Brain microvascular endothelial cell (primary cell): ENCODE measurements at regions not wholly inside any gene's neighbourhood (a gene's known extent, or its start where the extent isn't known, plus 50 kb on each side); places are given as distances from the start of the nearest gene placed in this dataset.

Source experiments
- DNase-seq: peaks from one replicate; pipeline ENCODE4 v3.0.0-alpha.2; 2020
- H3K27ac ChIP-seq: fragments of 250-450 bp; sonication (Bioruptor Pico); 2 replicates; pipeline ENCODE4 v1.5.1; 2020; ENCODE audit warnings: mild to moderate bottlenecking, moderate library complexity
- H3K27me3 ChIP-seq: fragments of 250-450 bp; sonication (Bioruptor Pico); replicated peaks from 2 replicates; pipeline ENCODE4 v1.5.1; 2020; ENCODE audit warnings: mild to moderate bottlenecking
- H3K36me3 ChIP-seq: fragments of 250-450 bp; sonication (Bioruptor Pico); replicated peaks from 2 replicates; pipeline ENCODE4 v1.5.1; 2020; ENCODE audit warnings: mild to moderate bottlenecking
- H3K4me3 ChIP-seq: 2 replicates; pipeline ENCODE4 v1.5.1; 2011; ENCODE audit warnings: low read depth, mild to moderate bottlenecking, control low read depth, low read length, moderate library complexity
- CTCF ChIP-seq: IDR thresholded peaks from 2 replicates; pipeline ENCODE4 v1.5.1; 2011; ENCODE audit warnings: low read depth, mild to moderate bottlenecking, moderate library complexity, low read length, control low read depth, inconsistent platforms; ENCODE audit errors: missing control alignments
- in situ Hi-C: cut with HindIII; loops from 2 replicates; pipeline ENCODE4 v1.10.0; 2017; ENCODE audit warnings: low sequenced_read_pairs, low pct_ligation_motif_present

GRCh38 chr2:136219341-136219740, 101.4 kb upstream of the CXCR4 start:
- no peak overlapping the region for H3K27ac ChIP-seq
- no peak overlapping the region for H3K4me3 ChIP-seq
- DNase-seq, result no peak
- H3K27me3 ChIP-seq, result no peaks in the 10 kb centered on the region
- in situ Hi-C loops, result no loop called here
- H3K36me3 ChIP-seq, result no peaks in the 10 kb centered on the region
- TF ChIP-seq CTCF, result no peak

GRCh38 chr2:136217996-136218395, 100.0 kb upstream of the CXCR4 start:
- H3K36me3 ChIP-seq, result no peaks in the 10 kb centered on the region
- TF ChIP-seq CTCF, result no peak
- DNase-seq, result no peak
- no peaks in the 10 kb centered on the region for H3K27me3 ChIP-seq
- H3K27ac ChIP-seq, result no peak overlapping the region
- in situ Hi-C loops, result no loop called here
- H3K4me3 ChIP-seq, result no peak overlapping the region

GRCh38 chr2:136215908-136216472, 98.0 kb upstream of the CXCR4 start:
- in situ Hi-C loops, result no loop called here
- no peak for DNase-seq
- TF ChIP-seq CTCF, result no peak

GRCh38 chr2:136215449-136215848, 97.5 kb upstream of the CXCR4 start:
- no peak overlapping the region for H3K4me3 ChIP-seq
- TF ChIP-seq CTCF, result no peak
- in situ Hi-C loops, result no loop called here
- H3K27ac ChIP-seq, result no peak overlapping the region
- DNase-seq, result no peak
- no peaks in the 10 kb centered on the region for H3K27me3 ChIP-seq
- no peaks in the 10 kb centered on the region for H3K36me3 ChIP-seq

More at GRCh38 chr2:136215908-136216472, 98.0 kb upstream of the CXCR4 start:
- no peak overlapping the region for H3K4me3 ChIP-seq
- H3K36me3 ChIP-seq, result no peaks in the 10 kb centered on the region
- no peak overlapping the region for H3K27ac ChIP-seq
- no peaks in the 10 kb centered on the region for H3K27me3 ChIP-seq

- no peak for DNase-seq
- Histone ChIP-seq H3K27ac (no peak overlapping the region), H3K36me3 (no peaks in the 10 kb centered on the region), H3K27me3 (no peaks in the 10 kb centered on the region), H3K4me3 (no peak overlapping the region)
- in situ Hi-C loops, result no loop called here
- TF ChIP-seq CTCF, result no peak
Observed at GRCh38 chr2:136214307-136215200, 96.6 kb upstream of the CXCR4 start.

- DNase-seq, result no peak
- Histone ChIP-seq H3K36me3 (no peaks in the 10 kb centered on the region), H3K27me3 (no peaks in the 10 kb centered on the region), H3K27ac (no peak overlapping the region), H3K4me3 (no peak overlapping the region)
- TF ChIP-seq CTCF, result no peak
- in situ Hi-C loops, result no loop called here
Observed at GRCh38 chr2:136213836-136214235, 95.9 kb upstream of the CXCR4 start.
